Body of pancreas (tissue), 4 donors: ENCODE measurements at regions not wholly inside any gene's neighbourhood (a gene's known extent, or its start where the extent isn't known, plus 50 kb on each side); places are given as distances from the start of the nearest gene placed in this dataset.
A peak's percentile ranks its signal among the peaks of the same experiment; 100 is the strongest.

Source experiments
- ATAC-seq: fragments of 150-250 bp; one replicate; pipeline ENCODE4 v1.9.1; 2016
- DNase-seq, 4 donors: peaks; one replicate each; pipeline ENCODE4 v3.0.0-alpha.2; 2019
- H3K27ac ChIP-seq, 4 donors: fragments of 200-600 bp; sonication (generic); 1 replicate in 3 of 4; 2 replicates in 1 of 4; pipeline versions ENCODE4 v1.5.1 to v1.6.1; 2016 to 2019; ENCODE audit warnings: mild to moderate bottlenecking in 1 of 4, mixed read lengths in 1 of 4, moderate library complexity in 1 of 4
- H3K27me3 ChIP-seq, 2 donors: fragments of 200-600 bp; sonication (generic); one replicate each; pipeline ENCODE4 v1.6.0; 2016; ENCODE audit warnings: mild to moderate bottlenecking in 1 of 2
- H3K36me3 ChIP-seq, 2 donors: fragments of 200-600 bp; sonication (generic); replicated peaks in 1 of 2; 2 replicates each; pipeline ENCODE4 v1.5.1; 2016; ENCODE audit warnings: low read depth in 2 of 2; ENCODE audit not compliant: insufficient read depth in 1 of 2
- H3K4me1 ChIP-seq: fragments of 200-600 bp; sonication (generic); one replicate; pipeline ENCODE4 v1.6.0; 2016
- H3K4me3 ChIP-seq, 2 donors: fragments of 200-600 bp; sonication (generic); 1 replicate in 1 of 2; 2 replicates in 1 of 2; pipeline ENCODE4 v1.5.1; 2016 to 2019
- H3K9me3 ChIP-seq, 3 donors: fragments of 200-600 bp; sonication (generic); 1 replicate in 2 of 3; 2 replicates in 1 of 3; pipeline ENCODE4 v1.5.1; 2016
- POLR2A ChIP-seq, 3 donors: fragments of 450-650 bp; IDR thresholded peaks; one replicate each; pipeline ENCODE4 v1.6.1; 2016; ENCODE audit warnings: antibody characterized with exemption in 3 of 3, mild to moderate bottlenecking in 2 of 3
- WGBS, 2 donors: methylation state at CpG; one replicate each; pipeline ENCODE4 v1.1.5; 2017; 5-methylcytosine and 5-hydroxymethylcytosine counted together
- intact Hi-C: fragments of 100-400 bp; cut with DNase I; formaldehyde crosslinking; loops from one replicate; pipeline ENCODE4 v1.15.1; 2023
- TF ChIP-seq, protein P1 (sequence below), 7 experiments: fragments of 450-650 bp in 4 of 7; fragments of 200-600 bp in 3 of 7; sonication (generic) in 3 of 7; IDR thresholded peaks; one replicate each; pipeline ENCODE4 v1.5.1; 2016 to 2019; ENCODE audit warnings: antibody characterized with exemption in 7 of 7

DNA sequence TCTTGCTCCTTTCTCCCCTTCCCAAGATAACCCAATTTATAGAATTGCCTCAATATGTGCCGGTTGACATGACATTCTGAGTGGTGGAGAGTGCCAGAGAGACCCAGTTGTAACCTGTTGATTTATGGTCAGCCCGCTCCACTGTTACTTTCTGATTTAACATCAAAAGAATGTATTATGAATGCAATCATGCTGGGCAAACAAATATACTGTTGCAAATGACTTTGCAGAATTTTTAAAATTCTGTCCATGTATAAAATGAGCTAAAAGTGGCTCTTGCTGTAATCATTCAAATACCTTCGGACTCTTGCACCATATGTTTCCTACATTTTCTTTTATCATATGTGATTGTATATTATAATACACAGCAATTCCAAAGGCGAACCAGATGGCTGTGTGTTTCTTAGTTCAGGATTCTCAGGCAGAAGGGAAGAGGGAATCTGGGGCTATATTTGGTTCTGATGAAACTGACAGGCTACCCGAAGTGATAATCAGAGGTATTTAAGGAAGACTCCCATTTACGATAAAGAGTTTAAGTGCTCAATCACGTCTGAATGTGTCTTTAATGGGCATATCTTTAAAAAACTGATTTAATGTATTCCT, 131.7 kb downstream of the CLCN4 start:
- Histone ChIP-seq H3K27ac (no peak overlapping the region), H3K4me1 (no peaks in the 10 kb centered on the region), H3K27me3 (no peaks in the 10 kb centered on the region), H3K36me3 (no peaks in the 10 kb centered on the region), H3K4me3 (no peak overlapping the region), H3K9me3 (no peaks in the 10 kb centered on the region)
- WGBS, 2 donors = 57 to 68% methylated on average over 7 of the region's 7 CpGs
- intact Hi-C loops = no loop called here
- ATAC-seq (no peak), DNase-seq (no peak)
- TF ChIP-seq POLR2A (IDR thresholded peaks at IDR 0.05) = no peak
- TF ChIP-seq, protein P1, sequence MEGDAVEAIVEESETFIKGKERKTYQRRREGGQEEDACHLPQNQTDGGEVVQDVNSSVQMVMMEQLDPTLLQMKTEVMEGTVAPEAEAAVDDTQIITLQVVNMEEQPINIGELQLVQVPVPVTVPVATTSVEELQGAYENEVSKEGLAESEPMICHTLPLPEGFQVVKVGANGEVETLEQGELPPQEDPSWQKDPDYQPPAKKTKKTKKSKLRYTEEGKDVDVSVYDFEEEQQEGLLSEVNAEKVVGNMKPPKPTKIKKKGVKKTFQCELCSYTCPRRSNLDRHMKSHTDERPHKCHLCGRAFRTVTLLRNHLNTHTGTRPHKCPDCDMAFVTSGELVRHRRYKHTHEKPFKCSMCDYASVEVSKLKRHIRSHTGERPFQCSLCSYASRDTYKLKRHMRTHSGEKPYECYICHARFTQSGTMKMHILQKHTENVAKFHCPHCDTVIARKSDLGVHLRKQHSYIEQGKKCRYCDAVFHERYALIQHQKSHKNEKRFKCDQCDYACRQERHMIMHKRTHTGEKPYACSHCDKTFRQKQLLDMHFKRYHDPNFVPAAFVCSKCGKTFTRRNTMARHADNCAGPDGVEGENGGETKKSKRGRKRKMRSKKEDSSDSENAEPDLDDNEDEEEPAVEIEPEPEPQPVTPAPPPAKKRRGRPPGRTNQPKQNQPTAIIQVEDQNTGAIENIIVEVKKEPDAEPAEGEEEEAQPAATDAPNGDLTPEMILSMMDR (IDR thresholded peaks at IDR 0.05) = no peak

DNA sequence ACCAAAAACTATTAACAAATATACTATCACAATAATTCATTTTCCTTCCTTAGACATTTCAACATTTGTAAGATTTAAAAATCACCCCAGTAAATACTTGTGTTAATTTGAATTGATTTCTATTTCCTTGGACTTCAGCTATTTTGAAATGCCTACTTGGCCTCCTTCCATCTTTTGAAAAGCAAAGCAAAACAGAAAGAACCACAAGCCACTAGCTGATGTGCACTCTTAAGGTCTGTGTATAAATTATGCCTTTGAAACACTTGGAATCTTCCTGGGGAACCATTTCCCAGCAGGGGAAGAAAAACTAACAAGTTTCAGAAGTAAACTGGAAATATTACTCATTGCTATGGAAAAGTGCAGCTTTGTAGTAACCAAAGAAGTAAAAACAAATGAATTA, 139.8 kb downstream of the CLCN4 start:
- H3K4me3 ChIP-seq = no peak overlapping the region
- intact Hi-C loops = no loop called here
- TF ChIP-seq, protein P1 (IDR thresholded peaks at IDR 0.05) = no peak
- TF ChIP-seq POLR2A (IDR thresholded peaks at IDR 0.05) = no peak
- H3K27me3 ChIP-seq = no peaks in the 10 kb centered on the region
- no peaks in the 10 kb centered on the region for H3K36me3 ChIP-seq
- no peak overlapping the region for H3K27ac ChIP-seq
- H3K9me3 ChIP-seq = no peaks in the 10 kb centered on the region
- no peaks in the 10 kb centered on the region for H3K4me1 ChIP-seq
- no peak for ATAC-seq
- DNase-seq = no peak

DNA sequence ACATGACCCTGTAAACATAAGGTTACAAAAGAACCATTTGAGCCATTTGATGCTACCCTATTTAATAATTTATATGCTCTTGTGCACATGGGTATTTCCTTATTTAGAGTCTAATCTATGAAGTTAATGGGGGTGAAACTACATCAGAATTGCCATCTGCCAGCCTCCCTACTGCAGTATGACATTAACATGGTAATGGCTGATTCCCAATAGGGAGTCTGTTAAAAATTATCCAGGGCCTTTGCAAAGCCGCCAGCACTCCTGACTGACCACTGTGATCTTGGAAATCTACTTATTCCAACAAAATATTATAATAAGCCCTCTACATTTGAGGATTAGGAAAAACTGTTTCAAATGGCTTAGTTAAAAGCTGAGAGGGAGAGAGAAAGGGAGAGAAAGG, 153.7 kb downstream of the CLCN4 start:
- TF ChIP-seq, protein P1 (IDR thresholded peaks at IDR 0.05) = no peak
- no peak for TF ChIP-seq POLR2A (IDR thresholded peaks at IDR 0.05)
- 38 to 44% methylated on average over 1 of the region's 1 CpG for WGBS, 2 donors
- ATAC-seq (no peak), DNase-seq (peak in 1 of 4 donors; percentile 1)
- H3K4me1 ChIP-seq = no peaks in the 10 kb centered on the region
- no peaks in the 10 kb centered on the region for H3K36me3 ChIP-seq
- intact Hi-C loops = no loop called here
- no peaks in the 10 kb centered on the region for H3K27me3 ChIP-seq
- no peak overlapping the region for H3K27ac ChIP-seq
- no peak overlapping the region for H3K4me3 ChIP-seq
- no peaks in the 10 kb centered on the region for H3K9me3 ChIP-seq

DNA sequence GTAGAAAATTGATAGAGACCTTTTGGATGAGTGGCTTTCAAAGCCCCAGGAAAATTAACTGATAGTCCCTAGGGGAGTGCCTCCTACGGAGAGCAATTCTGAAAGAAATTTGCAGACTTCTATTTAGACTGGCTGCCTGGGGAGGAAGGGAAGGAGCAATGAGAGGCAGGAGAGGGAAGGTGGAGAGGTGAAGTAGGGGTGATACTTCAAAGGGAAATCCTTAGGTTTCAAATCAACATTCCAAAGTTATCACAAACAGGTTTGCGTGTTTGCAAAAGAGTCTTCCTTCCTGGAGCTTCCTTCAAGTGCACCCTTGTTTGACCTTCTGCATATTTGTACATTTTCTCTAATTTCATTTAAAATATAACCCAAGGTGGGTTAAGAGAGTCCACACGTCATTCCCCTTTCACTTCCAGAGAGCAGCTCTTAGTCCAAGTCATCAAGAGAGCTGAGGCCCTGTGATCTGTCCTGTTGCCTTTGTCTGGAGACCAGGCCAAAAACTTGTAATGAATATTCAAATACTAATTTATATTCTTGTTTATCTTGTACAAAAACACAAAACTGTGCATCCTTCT, 157.8 kb downstream of the CLCN4 start:
- Histone ChIP-seq H3K4me1 (no peaks in the 10 kb centered on the region), H3K4me3 (no peak overlapping the region), H3K9me3 (no peaks in the 10 kb centered on the region), H3K27me3 (no peaks in the 10 kb centered on the region), H3K36me3 (no peaks in the 10 kb centered on the region), H3K27ac (no peak overlapping the region)
- intact Hi-C loops = no loop called here
- WGBS, 2 donors = 72 to 77% methylated on average over 3 of the region's 3 CpGs
- ATAC-seq (no peak), DNase-seq (no peak)
- TF ChIP-seq POLR2A (IDR thresholded peaks at IDR 0.05) = no peak
- TF ChIP-seq, protein P1 (IDR thresholded peaks at IDR 0.05) = no peak

DNA sequence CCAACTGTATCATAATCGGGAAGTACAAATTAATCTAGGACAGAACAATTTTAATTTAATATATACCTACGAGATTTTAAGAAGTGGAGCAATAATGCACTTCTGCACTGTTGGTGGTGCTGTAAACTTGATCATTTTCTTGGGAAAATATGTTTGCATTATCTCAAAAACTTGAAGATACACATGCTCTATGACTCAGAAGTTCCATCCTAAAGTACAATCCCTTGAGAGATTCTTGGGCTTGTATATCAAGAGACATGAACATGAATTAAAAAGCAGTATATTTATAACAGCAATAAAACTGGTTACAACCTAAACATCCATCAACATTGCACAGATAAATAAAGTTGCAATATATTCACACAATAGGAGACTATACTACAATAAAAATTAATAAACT, 168.8 kb downstream of the CLCN4 start:
- TF ChIP-seq, protein P1 (IDR thresholded peaks at IDR 0.05) = no peak
- no peak for TF ChIP-seq POLR2A (IDR thresholded peaks at IDR 0.05)
- Histone ChIP-seq H3K9me3 (no peaks in the 10 kb centered on the region), H3K36me3 (no peaks in the 10 kb centered on the region), H3K27me3 (no peaks in the 10 kb centered on the region), H3K27ac (no peak overlapping the region), H3K4me3 (no peak overlapping the region), H3K4me1 (no peaks in the 10 kb centered on the region)
- no peak for DNase-seq
- WGBS, 2 donors = 63 to 70% methylated on average over 2 of the region's 2 CpGs
- ATAC-seq = no peak
- intact Hi-C loops = no loop called here
